ENCODE measurements at regions not wholly inside any gene's neighbourhood (a gene's known extent, or its start where the extent isn't known, plus 50 kb on each side); places are given as distances from the start of the nearest gene placed in this dataset.
"Not testable (repeated sequence)": the region's sequence is repeated elsewhere in the genome, so short reads cannot be mapped to it uniquely, and the experiment has no call there.

GRCh38 chr14:86072116-86072894 lies 542.4 kb downstream of the FLRT2 start:
- DNase-seq (no peak), ATAC-seq (ENCODE audit: poor library complexity) (no peak)
- no peak overlapping the region for H3K4me3 Mint-ChIP-seq
- no peaks in the 10 kb centered on the region for H3K36me3 ChIP-seq (ENCODE audit: insufficient read depth, low read length)
- H3K4me1 ChIP-seq (ENCODE audit: insufficient read depth, low read length): no peaks in the 10 kb centered on the region
- H3K27ac ChIP-seq (ENCODE audit: low read depth in 1 of 2, low read length in 2 of 2): no peak overlapping the region
- no peaks in the 10 kb centered on the region for H3K9me3 ChIP-seq (ENCODE audit: control insufficient read depth in 1 of 2, insufficient read depth in 1 of 2, low read length in 2 of 2)
- no peak for TF ChIP-seq CTCF (IDR thresholded peaks at IDR 0.05)
- H3K27ac Mint-ChIP-seq: no peak overlapping the region
- no peaks in the 10 kb centered on the region for H3K27me3 Mint-ChIP-seq
- peaks cover 3% of the 10 kb centered on the region for H3K9me3 Mint-ChIP-seq
- peaks cover 16% of the 10 kb centered on the region for H3K4me1 Mint-ChIP-seq (ENCODE audit: low read depth)
- no peak overlapping the region for H3K4me3 ChIP-seq (ENCODE audit: low read length)
- H3K36me3 Mint-ChIP-seq (ENCODE audit: low read depth): peaks cover 5% of the 10 kb centered on the region
- intact Hi-C loops (cut with DNase I, micrococcal nuclease): no loop called here
- ChIA-PET CTCF (no interaction called here), POLR2A (no interaction called here)
- no peaks in the 10 kb centered on the region for H3K27me3 ChIP-seq (ENCODE audit: control insufficient read depth in 1 of 2, insufficient read depth in 2 of 2, low read length in 2 of 2)

GRCh38 chr14:86066651-86067050 lies 536.7 kb downstream of the FLRT2 start:
- no peak for ATAC-seq (ENCODE audit: poor library complexity)
- Mint-ChIP-seq H3K9me3 (peaks cover 3% of the 10 kb centered on the region), H3K4me3 (no peak overlapping the region), H3K27ac (no peak overlapping the region), H3K4me1 (ENCODE audit: low read depth) (peaks cover 7% of the 10 kb centered on the region), H3K27me3 (no peaks in the 10 kb centered on the region), H3K36me3 (ENCODE audit: low read depth) (no peaks in the 10 kb centered on the region)
- intact Hi-C loops (cut with DNase I, micrococcal nuclease): no loop called here
- DNase-seq: no peak
- H3K36me3 ChIP-seq (ENCODE audit: insufficient read depth, low read length): no peaks in the 10 kb centered on the region
- H3K4me3 ChIP-seq (ENCODE audit: low read length): no peak overlapping the region
- H3K9me3 ChIP-seq (ENCODE audit: control insufficient read depth in 1 of 2, insufficient read depth in 1 of 2, low read length in 2 of 2): peaks cover 0 to 4% of the 10 kb centered on the region in 2 experiments
- no peak overlapping the region for H3K27ac ChIP-seq (ENCODE audit: low read depth in 1 of 2, low read length in 2 of 2)
- POLR2A ChIA-PET: no interaction called here
- H3K4me1 ChIP-seq (ENCODE audit: insufficient read depth, low read length): no peaks in the 10 kb centered on the region
- H3K27me3 ChIP-seq (ENCODE audit: control insufficient read depth in 1 of 2, insufficient read depth in 2 of 2, low read length in 2 of 2): no peaks in the 10 kb centered on the region
- CTCF ChIA-PET: no interaction called here
- TF ChIP-seq CTCF (IDR thresholded peaks at IDR 0.05): no peak

GRCh38 chr14:86065407-86065806 lies 535.5 kb downstream of the FLRT2 start:
- ATAC-seq (ENCODE audit: poor library complexity) (no peak), DNase-seq (no peak)
- peaks cover 3% of the 10 kb centered on the region for H3K9me3 Mint-ChIP-seq
- POLR2A ChIA-PET: no interaction called here
- no peaks in the 10 kb centered on the region for H3K36me3 Mint-ChIP-seq (ENCODE audit: low read depth)
- Histone ChIP-seq H3K27me3 (ENCODE audit: control insufficient read depth in 1 of 2, insufficient read depth in 2 of 2, low read length in 2 of 2) (no peaks in the 10 kb centered on the region), H3K4me1 (ENCODE audit: insufficient read depth, low read length) (no peaks in the 10 kb centered on the region), H3K9me3 (ENCODE audit: control insufficient read depth in 1 of 2, insufficient read depth in 1 of 2, low read length in 2 of 2) (peaks cover 0 to 4% of the 10 kb centered on the region in 2 experiments), H3K36me3 (ENCODE audit: insufficient read depth, low read length) (no peaks in the 10 kb centered on the region), H3K4me3 (ENCODE audit: low read length) (no peak overlapping the region), H3K27ac (ENCODE audit: low read depth in 1 of 2, low read length in 2 of 2) (no peak overlapping the region)
- TF ChIP-seq CTCF (IDR thresholded peaks at IDR 0.05): no peak
- no peak overlapping the region for H3K27ac Mint-ChIP-seq
- CTCF ChIA-PET: no interaction called here
- H3K27me3 Mint-ChIP-seq: no peaks in the 10 kb centered on the region
- no peak overlapping the region for H3K4me3 Mint-ChIP-seq
- H3K4me1 Mint-ChIP-seq (ENCODE audit: low read depth): peaks cover 3% of the 10 kb centered on the region
- intact Hi-C loops (cut with DNase I, micrococcal nuclease): no loop called here

- H3K27ac ChIP-seq (ENCODE audit: low read depth in 1 of 2, low read length in 2 of 2); H3K27me3 Mint-ChIP-seq; H3K9me3 Mint-ChIP-seq; H3K4me1 Mint-ChIP-seq (ENCODE audit: low read depth); POLR2A ChIA-PET; intact Hi-C loops (cut with DNase I, micrococcal nuclease); H3K4me3 ChIP-seq (ENCODE audit: low read length); H3K36me3 ChIP-seq (ENCODE audit: insufficient read depth, low read length); H3K36me3 Mint-ChIP-seq (ENCODE audit: low read depth); DNase-seq; H3K9me3 ChIP-seq (ENCODE audit: control insufficient read depth in 1 of 2, insufficient read depth in 1 of 2, low read length in 2 of 2); CTCF ChIA-PET; H3K4me1 ChIP-seq (ENCODE audit: insufficient read depth, low read length); H3K27me3 ChIP-seq (ENCODE audit: control insufficient read depth in 1 of 2, insufficient read depth in 2 of 2, low read length in 2 of 2); H3K4me3 Mint-ChIP-seq; ATAC-seq (ENCODE audit: poor library complexity); H3K27ac Mint-ChIP-seq: not testable (repeated sequence)
These were observed 534.7 kb downstream of the FLRT2 start for GRCh38 chr14:86064595-86064994.
